Neuron (in vitro differentiated cells): ENCODE measurements at regions not wholly inside any gene's neighbourhood (a gene's known extent, or its start where the extent isn't known, plus 50 kb on each side); places are given as distances from the start of the nearest gene placed in this dataset.

ENCODE experiments used
- H2AFZ ChIP-seq: one replicate; pipeline ENCODE4 v1.6.1; 2013; ENCODE audit warnings: low read depth, mild to moderate bottlenecking, inconsistent platforms, low read length, moderate library complexity
- H3K27me3 ChIP-seq: one replicate; pipeline ENCODE4 v1.6.1; 2013; ENCODE audit warnings: low read length; ENCODE audit not compliant: insufficient read depth
- H3K36me3 ChIP-seq: one replicate; pipeline ENCODE4 v1.6.1; 2013; ENCODE audit warnings: low read length; ENCODE audit not compliant: insufficient read depth
- H3K4me1 ChIP-seq: one replicate; pipeline ENCODE4 v1.6.1; 2013; ENCODE audit warnings: low read length; ENCODE audit not compliant: insufficient read depth
- H3K4me3 ChIP-seq: 2 replicates; pipeline ENCODE4 v1.5.1; 2013; ENCODE audit warnings: mild to moderate bottlenecking, low read length, moderate library complexity
- H3K9me3 ChIP-seq: one replicate; pipeline ENCODE4 v1.6.1; 2013; ENCODE audit warnings: low read length

- H3K4me1 ChIP-seq, result no peaks in the 10 kb centered on the region
- no peak overlapping the region for H3K4me3 ChIP-seq
- H3K9me3 ChIP-seq, result no peaks in the 10 kb centered on the region
- H3K36me3 ChIP-seq, result no peaks in the 10 kb centered on the region
- no peaks in the 10 kb centered on the region for H3K27me3 ChIP-seq
- no peak overlapping the region for H2AFZ ChIP-seq
Measured at GRCh38 chr4:148986951-148987350, 544.7 kb upstream of the NR3C2 start.

GRCh38 chr4:148984951-148985350 lies 542.7 kb upstream of the NR3C2 start:
- H3K4me3 ChIP-seq, result no peak overlapping the region
- H3K36me3 ChIP-seq, result no peaks in the 10 kb centered on the region
- H3K9me3 ChIP-seq, result no peaks in the 10 kb centered on the region
- no peak overlapping the region for H2AFZ ChIP-seq
- H3K4me1 ChIP-seq, result no peaks in the 10 kb centered on the region
- no peaks in the 10 kb centered on the region for H3K27me3 ChIP-seq

GRCh38 chr4:148982200-148982599 lies 540.0 kb upstream of the NR3C2 start:
- H3K36me3 ChIP-seq, result no peaks in the 10 kb centered on the region
- H3K4me1 ChIP-seq, result no peaks in the 10 kb centered on the region
- H3K9me3 ChIP-seq, result no peaks in the 10 kb centered on the region
- H3K27me3 ChIP-seq, result no peaks in the 10 kb centered on the region
- no peak overlapping the region for H3K4me3 ChIP-seq
- H2AFZ ChIP-seq, result no peak overlapping the region

DNA sequence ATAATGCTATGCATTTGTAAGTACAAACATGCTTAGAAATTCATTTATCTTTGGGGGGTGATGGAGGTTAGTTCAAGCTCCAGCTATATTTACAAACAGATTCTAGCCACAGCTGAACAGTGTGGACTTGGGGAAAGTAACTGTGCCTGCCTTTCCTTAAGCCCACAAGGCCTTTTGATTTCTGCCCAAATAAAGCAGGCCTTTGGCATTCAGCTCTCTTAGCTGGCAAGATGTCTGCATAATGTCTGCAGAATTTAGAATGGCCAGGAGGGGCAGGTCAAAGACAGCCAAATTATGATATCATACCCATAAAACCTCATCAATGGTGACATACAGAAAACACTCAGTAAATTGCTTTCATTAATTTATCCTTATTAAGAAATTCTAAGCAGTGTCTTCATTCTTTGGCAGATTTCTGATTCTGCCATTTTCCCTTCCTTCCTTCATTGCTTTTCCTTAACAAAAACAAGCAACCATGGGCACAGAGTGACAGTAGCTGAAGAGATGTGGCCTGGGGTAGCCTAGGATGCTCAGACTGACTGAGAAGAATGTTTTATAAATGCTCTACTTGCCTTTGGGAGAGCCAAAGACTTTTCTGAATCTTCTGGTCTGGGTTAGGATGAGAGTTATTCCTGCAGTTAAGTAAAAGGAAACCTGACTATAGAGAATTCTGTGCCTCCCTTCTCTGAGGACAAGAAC lies 538.7 kb upstream of the NR3C2 start:
- no peaks in the 10 kb centered on the region for H3K4me1 ChIP-seq

GRCh38 chr4:148978301-148978700 lies 536.1 kb upstream of the NR3C2 start:
- H3K9me3 ChIP-seq, result no peaks in the 10 kb centered on the region
- no peak overlapping the region for H2AFZ ChIP-seq
- H3K4me3 ChIP-seq, result no peak overlapping the region
- H3K27me3 ChIP-seq, result no peaks in the 10 kb centered on the region
- no peaks in the 10 kb centered on the region for H3K36me3 ChIP-seq
- no peaks in the 10 kb centered on the region for H3K4me1 ChIP-seq

More for the DNA sequence above, 538.7 kb upstream of the NR3C2 start:
- Histone ChIP-seq H3K36me3 (no peaks in the 10 kb centered on the region), H3K27me3 (no peaks in the 10 kb centered on the region), H3K9me3 (no peaks in the 10 kb centered on the region), H3K4me3 (no peak overlapping the region), H2AFZ (no peak overlapping the region)

DNA sequence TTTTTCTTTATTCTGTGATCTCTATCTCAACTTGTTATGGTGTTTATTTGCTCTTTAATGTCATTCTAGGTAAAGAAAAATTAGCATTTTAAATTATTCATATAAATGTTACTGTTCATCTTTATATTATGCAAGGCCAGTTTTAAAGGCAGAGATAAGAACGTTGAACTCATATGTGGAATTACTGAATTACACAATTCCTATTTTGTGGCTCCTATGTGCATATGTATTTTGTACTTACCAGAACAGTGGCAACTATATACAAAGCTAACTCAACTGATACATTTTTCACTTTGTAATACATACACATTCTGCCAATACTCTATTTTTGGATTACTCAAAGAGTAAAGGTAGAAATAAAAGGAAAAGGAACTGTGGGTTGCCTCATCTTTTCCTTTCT lies 533.2 kb upstream of the NR3C2 start:
- Histone ChIP-seq H3K27me3 (no peaks in the 10 kb centered on the region), H3K9me3 (no peaks in the 10 kb centered on the region), H2AFZ (no peak overlapping the region), H3K4me3 (no peak overlapping the region), H3K4me1 (no peaks in the 10 kb centered on the region), H3K36me3 (no peaks in the 10 kb centered on the region)

GRCh38 chr4:148965080-148965479 lies 522.9 kb upstream of the NR3C2 start:
- no peak overlapping the region for H3K4me3 ChIP-seq
- no peaks in the 10 kb centered on the region for H3K27me3 ChIP-seq
- no peaks in the 10 kb centered on the region for H3K4me1 ChIP-seq
- H3K9me3 ChIP-seq, result no peaks in the 10 kb centered on the region
- no peak overlapping the region for H2AFZ ChIP-seq
- H3K36me3 ChIP-seq, result no peaks in the 10 kb centered on the region

GRCh38 chr4:148964456-148964855 lies 522.2 kb upstream of the NR3C2 start:
- Histone ChIP-seq H3K4me3 (no peak overlapping the region), H3K4me1 (no peaks in the 10 kb centered on the region), H3K9me3 (no peaks in the 10 kb centered on the region), H3K27me3 (no peaks in the 10 kb centered on the region), H2AFZ (no peak overlapping the region), H3K36me3 (no peaks in the 10 kb centered on the region)

- Histone ChIP-seq H3K4me1 (no peaks in the 10 kb centered on the region), H3K4me3 (no peak overlapping the region), H3K9me3 (no peaks in the 10 kb centered on the region), H3K27me3 (no peaks in the 10 kb centered on the region), H2AFZ (no peak overlapping the region), H3K36me3 (no peaks in the 10 kb centered on the region)
Measured at GRCh38 chr4:148962539-148963290, 520.5 kb upstream of the NR3C2 start.

- Histone ChIP-seq H3K36me3 (no peaks in the 10 kb centered on the region), H2AFZ (no peak overlapping the region), H3K27me3 (no peaks in the 10 kb centered on the region), H3K4me3 (no peak overlapping the region), H3K4me1 (no peaks in the 10 kb centered on the region), H3K9me3 (no peaks in the 10 kb centered on the region)
Measured at GRCh38 chr4:148961526-148961925, 519.3 kb upstream of the NR3C2 start.

DNA sequence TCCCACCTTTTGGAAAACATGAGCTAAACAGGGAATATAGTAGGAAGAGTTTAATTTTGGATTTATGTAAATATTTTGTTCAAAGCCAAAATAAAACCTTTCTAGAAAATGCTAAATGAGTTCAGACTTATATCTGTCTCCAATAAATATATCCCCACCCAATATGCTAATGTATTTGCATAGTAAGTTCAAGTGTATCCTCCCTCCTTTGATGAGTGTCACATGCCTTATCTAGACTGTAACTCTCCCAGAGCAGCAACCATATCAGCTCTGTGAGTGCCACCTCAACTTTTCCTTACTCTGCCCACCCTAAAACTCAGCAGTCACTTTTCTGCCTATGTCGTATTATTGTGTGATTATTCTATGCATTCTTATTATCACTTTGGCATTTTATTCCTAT lies 516.1 kb upstream of the NR3C2 start:
- Histone ChIP-seq H3K4me1 (no peaks in the 10 kb centered on the region), H3K36me3 (no peaks in the 10 kb centered on the region), H3K9me3 (no peaks in the 10 kb centered on the region), H2AFZ (no peak overlapping the region), H3K27me3 (no peaks in the 10 kb centered on the region), H3K4me3 (no peak overlapping the region)

DNA sequence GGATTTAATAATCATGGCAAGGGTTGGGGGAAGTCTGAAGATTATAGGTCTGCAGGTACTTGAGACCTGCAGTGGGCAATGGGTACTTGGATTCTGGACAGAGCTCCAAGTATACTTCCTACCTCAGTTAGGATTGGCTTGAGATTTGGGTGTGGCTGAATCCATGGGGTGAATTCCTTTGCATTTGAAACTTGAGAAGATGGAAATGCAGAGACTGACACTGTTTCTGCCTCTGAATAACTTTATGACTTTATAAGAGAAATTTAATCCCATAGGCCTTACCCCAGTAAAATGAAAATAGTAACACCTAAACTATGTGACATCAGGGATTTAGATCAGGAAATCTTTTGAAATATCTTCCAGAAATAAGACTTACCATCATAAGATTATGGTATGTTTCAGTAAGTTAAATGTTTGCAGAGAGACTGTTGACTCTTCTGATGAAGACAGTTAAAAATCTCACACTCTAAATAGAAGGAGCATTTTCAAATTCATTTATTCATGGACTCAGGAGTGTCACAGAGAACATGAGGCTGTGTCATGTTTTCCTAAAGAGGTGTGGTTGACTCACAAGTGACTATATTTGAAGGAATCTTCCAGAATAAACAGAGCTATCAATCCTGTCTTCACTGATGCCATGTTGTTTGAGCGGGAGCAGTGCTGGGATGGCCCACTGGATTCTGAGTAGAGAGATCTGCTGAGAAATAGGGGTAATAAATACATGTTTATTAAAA lies 513.5 kb upstream of the NR3C2 start:
- no peaks in the 10 kb centered on the region for H3K36me3 ChIP-seq
- no peak overlapping the region for H3K4me3 ChIP-seq
- no peaks in the 10 kb centered on the region for H3K27me3 ChIP-seq
- H2AFZ ChIP-seq, result no peak overlapping the region
- no peaks in the 10 kb centered on the region for H3K4me1 ChIP-seq
- H3K9me3 ChIP-seq, result no peaks in the 10 kb centered on the region

- no peaks in the 10 kb centered on the region for H3K4me1 ChIP-seq
- H3K36me3 ChIP-seq, result no peaks in the 10 kb centered on the region
- H3K9me3 ChIP-seq, result no peaks in the 10 kb centered on the region
- H3K27me3 ChIP-seq, result no peaks in the 10 kb centered on the region
- no peak overlapping the region for H3K4me3 ChIP-seq
- no peak overlapping the region for H2AFZ ChIP-seq
Measured at GRCh38 chr4:148954011-148954749, 512.0 kb upstream of the NR3C2 start.
